GM19395 (cell line): ENCODE measurements at regions not wholly inside any gene's neighbourhood (a gene's known extent, or its start where the extent isn't known, plus 50 kb on each side); places are given as distances from the start of the nearest gene placed in this dataset.

Experiments used
- ATAC-seq: cut with Tn5 transposase; IDR thresholded peaks from one replicate; pipeline ENCODE4 v1.9.1; 2021; ENCODE audit warnings: mild to moderate bottlenecking, moderate library complexity; ENCODE audit not compliant: unreplicated experiment

- ATAC-seq: no peak
These were observed 94.6 kb upstream of the FAM47C start for GRCh38 chrX:36913551-36913950.

- ATAC-seq: no peak
These were observed 91.2 kb upstream of the FAM47C start for GRCh38 chrX:36916941-36917340.

- ATAC-seq: no peak
These were observed 80.5 kb upstream of the FAM47C start for GRCh38 chrX:36927712-36928111.

- no peak for ATAC-seq
These were observed 77.7 kb upstream of the FAM47C start for GRCh38 chrX:36930491-36930890.

- no peak for ATAC-seq
These were observed 61.0 kb upstream of the FAM47C start for GRCh38 chrX:36947214-36947613.

GRCh38 chrX:36950495-36951253 lies 57.5 kb upstream of the FAM47C start:
- no peak for ATAC-seq

GRCh38 chrX:36957425-36958328 lies 50.5 kb upstream of the FAM47C start:
- ATAC-seq: no peak
